Mucosa of stomach (tissue), 1 donor: ENCODE measurements at regions not wholly inside any gene's neighbourhood (a gene's known extent, or its start where the extent isn't known, plus 50 kb on each side); places are given as distances from the start of the nearest gene placed in this dataset.

Experiments used
- H3K27me3 ChIP-seq: one replicate; pipeline ENCODE4 v1.7.0; 2013; ENCODE audit warnings: mild to moderate bottlenecking, low read length; ENCODE audit not compliant: control insufficient read depth, insufficient read depth
- H3K36me3 ChIP-seq: one replicate; pipeline ENCODE4 v1.7.0; 2013; ENCODE audit warnings: low read length; ENCODE audit not compliant: control insufficient read depth, insufficient read depth
- H3K4me1 ChIP-seq: one replicate; pipeline ENCODE4 v1.7.0; 2013; ENCODE audit warnings: mild to moderate bottlenecking, low read length; ENCODE audit not compliant: control insufficient read depth, insufficient read depth
- H3K4me3 ChIP-seq: one replicate; pipeline ENCODE4 v1.7.0; 2013; ENCODE audit warnings: low read length
- H3K9ac ChIP-seq: one replicate; pipeline ENCODE4 v1.7.0; 2013; ENCODE audit warnings: mild to moderate bottlenecking, low read length, moderate library complexity
- H3K9me3 ChIP-seq: one replicate; pipeline ENCODE4 v1.7.0; 2013; ENCODE audit warnings: mild to moderate bottlenecking, low read length, moderate library complexity; ENCODE audit not compliant: control insufficient read depth
- donor health status: Pancreatic carcinoma.

DNA sequence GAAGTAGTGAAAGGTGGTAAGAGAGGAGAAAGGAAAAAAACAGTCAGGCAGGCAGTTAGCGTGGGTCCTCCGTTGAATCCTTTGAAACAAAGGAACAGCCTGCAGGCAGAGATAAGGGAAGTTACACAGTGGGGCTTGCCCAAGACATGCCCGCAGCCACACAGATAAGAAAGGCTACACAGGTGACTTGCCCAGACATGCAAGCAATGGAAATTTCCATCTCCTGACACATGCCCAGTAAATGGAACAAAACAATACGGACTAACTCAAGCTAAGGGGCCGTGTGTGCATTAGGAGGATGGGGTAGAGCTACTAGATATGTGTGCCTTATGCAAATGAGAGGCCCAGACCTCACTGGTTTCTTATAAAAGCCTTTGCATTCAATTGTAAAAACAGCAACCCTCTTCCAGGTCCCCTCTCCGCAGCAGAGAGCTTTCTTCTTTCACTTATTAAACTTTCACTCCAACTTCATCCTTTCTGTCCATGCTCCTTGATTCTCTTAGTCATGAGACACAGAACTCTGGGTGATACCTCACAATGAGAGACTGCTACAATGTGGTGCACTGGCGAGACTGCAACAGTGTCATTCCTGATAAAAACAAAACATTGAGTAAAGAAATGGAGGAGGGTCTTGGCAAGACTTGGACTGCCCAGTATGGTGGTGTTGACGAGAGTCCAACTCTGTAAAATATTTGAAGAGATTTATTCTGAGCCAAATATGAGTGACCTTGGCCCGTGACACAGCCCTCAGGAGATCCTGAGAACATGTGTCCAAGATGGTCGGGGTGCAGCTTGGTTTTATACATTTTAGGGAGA is 997.4 kb upstream of the PRKX start:
- no peak overlapping the region for H3K4me3 ChIP-seq
- no peaks in the 10 kb centered on the region for H3K9me3 ChIP-seq
- no peaks in the 10 kb centered on the region for H3K36me3 ChIP-seq
- no peaks in the 10 kb centered on the region for H3K27me3 ChIP-seq
- no peak overlapping the region for H3K9ac ChIP-seq
- peaks cover 15% of the 10 kb centered on the region for H3K4me1 ChIP-seq

DNA sequence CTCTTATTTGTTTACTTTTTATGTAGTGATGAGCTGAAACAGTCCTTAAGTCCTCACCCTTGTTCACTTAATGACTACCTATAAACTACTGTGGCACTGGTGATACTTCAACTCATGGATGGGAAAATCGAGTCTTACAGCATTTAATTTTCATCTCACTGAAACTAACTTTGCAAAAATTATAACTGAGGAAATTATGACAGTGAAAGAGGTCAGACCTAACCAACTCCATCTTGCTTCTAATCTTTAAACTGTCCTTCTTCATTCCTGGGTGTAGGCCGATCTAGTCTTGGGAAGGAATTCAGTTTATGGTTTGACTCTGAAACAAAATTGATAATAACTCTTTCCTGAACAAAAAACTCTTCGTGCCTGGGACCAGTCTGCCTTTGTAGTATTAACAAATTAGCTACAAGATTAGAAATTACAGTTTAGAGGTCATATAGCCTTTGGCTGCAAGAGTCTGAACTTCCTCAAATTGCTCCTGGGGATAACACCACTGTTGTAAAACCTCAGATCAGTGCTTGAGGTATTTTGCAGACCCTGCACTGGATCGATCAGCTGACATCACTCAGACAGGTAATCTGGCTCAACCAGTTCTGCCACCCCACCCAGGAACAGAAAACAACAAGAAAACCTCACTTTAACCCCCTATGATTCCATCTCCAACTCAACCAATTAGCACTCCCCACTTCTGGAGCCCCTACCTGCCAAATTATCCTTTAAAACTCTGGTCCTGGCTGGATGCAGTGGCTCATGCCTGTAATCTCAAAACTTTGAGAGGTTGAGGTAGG is 995.7 kb upstream of the PRKX start:
- H3K4me3 ChIP-seq, result no peak overlapping the region
- H3K36me3 ChIP-seq, result no peaks in the 10 kb centered on the region
- no peaks in the 10 kb centered on the region for H3K9me3 ChIP-seq
- H3K9ac ChIP-seq, result no peak overlapping the region
- peaks cover 15% of the 10 kb centered on the region for H3K4me1 ChIP-seq
- H3K27me3 ChIP-seq, result no peaks in the 10 kb centered on the region

DNA sequence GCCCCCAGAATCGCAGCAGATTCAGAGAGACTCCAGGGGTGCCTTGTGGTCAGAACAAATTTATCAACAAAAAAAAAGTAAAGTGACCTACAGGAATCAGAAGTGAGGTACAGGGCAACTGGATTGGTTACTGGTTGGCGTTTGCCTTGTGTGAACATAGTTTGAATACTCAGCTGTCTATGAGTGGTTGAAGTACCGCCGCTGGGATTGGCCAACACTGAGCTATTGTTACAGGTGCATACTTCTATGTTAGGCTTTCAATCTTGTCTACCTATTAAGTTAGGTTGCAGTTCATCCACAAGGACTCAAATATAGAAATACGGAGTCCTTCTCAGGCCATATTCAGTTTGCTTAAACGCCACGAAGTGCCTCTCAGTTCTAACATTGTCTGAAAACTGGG is 993.5 kb upstream of the PRKX start:
- no peaks in the 10 kb centered on the region for H3K36me3 ChIP-seq
- no peak overlapping the region for H3K4me3 ChIP-seq
- H3K9me3 ChIP-seq, result no peaks in the 10 kb centered on the region
- no peaks in the 10 kb centered on the region for H3K27me3 ChIP-seq
- H3K4me1 ChIP-seq, result peaks cover 15% of the 10 kb centered on the region
- H3K9ac ChIP-seq, result no peak overlapping the region

DNA sequence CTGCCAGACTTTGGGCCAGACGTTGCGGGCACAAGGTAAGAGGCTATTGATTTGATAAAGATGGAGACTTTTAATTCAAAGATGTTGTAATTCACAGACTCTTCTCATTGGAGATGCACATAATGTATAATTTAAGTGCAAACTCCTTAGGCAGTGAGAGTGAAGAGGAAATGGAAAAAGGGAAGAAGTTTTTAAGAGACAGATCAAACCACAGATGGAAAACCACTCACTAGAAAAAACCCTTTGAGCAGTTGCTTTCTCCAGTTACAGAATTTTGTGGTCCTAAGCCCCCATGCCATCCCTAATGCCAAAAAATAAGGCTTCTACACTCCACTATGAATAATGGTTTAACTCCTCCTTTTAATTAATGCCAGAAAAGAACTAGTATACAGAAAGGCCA is 977.1 kb upstream of the PRKX start:
- H3K9me3 ChIP-seq, result no peaks in the 10 kb centered on the region
- H3K9ac ChIP-seq, result no peak overlapping the region
- no peaks in the 10 kb centered on the region for H3K36me3 ChIP-seq
- H3K4me3 ChIP-seq, result no peak overlapping the region
- H3K4me1 ChIP-seq, result no peaks in the 10 kb centered on the region
- H3K27me3 ChIP-seq, result no peaks in the 10 kb centered on the region

DNA sequence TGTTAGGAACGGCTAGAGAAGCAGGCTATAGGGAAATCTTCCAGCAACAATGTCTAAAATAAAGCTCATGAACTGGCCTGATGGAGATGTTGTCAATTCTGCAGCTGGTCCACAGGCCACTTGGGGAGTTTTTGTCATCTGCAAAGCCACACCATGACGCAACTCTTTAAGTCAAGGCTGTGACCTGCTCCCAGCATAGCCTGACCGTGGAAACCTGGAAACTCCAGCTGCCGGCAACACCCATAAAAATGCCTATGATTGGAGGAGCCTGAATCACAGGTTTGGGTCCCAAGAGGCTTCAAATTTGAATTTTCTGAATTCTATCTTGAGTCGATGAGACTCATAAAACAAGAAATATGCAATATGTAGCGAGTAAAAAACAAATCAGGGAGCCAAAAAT is 969.2 kb upstream of the PRKX start:
- no peaks in the 10 kb centered on the region for H3K9me3 ChIP-seq
- no peak overlapping the region for H3K4me3 ChIP-seq
- no peaks in the 10 kb centered on the region for H3K36me3 ChIP-seq
- no peaks in the 10 kb centered on the region for H3K4me1 ChIP-seq
- H3K9ac ChIP-seq, result no peak overlapping the region
- H3K27me3 ChIP-seq, result no peaks in the 10 kb centered on the region

DNA sequence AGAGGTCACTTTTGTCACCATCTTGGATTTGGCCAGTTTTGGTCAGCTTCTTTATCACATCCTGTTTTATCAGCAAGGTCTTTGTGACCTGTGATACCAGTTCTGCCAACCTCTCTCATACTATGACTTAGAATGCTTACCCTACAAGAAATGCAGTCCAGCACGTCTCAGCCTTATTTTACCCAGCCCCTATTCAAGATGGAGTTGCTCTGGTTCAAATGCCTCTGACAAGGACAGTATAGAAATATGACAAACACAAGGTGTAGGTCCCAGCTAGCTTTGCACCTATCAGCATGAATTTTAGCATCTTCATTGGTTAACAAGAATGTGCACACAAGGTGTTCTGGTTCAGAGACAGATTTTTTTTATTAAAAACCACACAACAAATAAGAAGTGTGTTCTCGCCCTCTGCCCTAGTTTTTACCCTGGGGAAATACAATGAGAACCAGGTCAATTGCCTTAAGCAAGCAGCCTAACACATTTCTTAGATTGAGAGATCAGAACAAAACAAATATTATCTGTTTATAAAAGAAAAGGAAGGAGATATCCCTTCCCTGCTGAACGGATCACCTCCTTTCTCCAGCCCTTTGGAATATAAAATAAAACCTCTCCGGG is 962.3 kb upstream of the PRKX start:
- H3K9ac ChIP-seq, result no peak overlapping the region
- no peaks in the 10 kb centered on the region for H3K36me3 ChIP-seq
- H3K4me3 ChIP-seq, result no peak overlapping the region
- no peaks in the 10 kb centered on the region for H3K9me3 ChIP-seq
- peaks cover 10% of the 10 kb centered on the region for H3K4me1 ChIP-seq
- no peaks in the 10 kb centered on the region for H3K27me3 ChIP-seq

DNA sequence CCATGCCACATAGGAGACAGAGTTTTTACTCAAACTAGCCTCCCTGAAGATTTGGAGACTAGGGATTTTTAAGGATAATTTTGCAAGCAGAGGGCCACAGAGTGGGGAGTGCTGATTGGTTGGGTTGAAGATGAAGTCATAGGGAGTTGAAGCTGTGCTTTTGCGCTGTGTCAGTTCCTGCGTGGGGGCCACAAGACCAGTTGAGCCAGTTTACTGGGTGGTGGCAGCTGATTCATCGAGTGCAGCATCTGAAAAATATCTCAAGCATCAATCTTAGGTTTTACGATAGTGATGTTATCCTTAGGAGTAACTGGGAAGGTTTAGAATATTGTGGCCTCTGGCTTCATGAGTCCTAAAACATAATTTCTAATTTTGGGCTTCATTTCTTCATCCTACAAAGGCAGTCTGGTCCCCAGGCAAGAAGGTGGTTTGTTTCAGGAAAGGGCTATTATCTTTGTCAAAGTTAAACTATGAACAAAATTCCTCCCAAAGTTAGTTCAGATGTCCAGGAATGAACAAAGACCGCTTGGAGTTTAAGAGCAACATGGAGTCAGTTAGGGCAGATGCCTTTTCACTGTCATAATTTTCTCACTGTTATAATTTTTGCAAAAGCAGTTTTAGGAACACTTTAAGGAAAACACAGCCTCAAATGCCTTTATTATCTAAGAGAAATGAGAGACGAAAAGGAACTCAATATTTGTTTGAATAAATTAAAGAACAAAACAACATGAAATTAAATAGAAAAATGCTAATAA is 960.8 kb upstream of the PRKX start:
- H3K4me1 ChIP-seq, result peaks cover 10% of the 10 kb centered on the region

DNA sequence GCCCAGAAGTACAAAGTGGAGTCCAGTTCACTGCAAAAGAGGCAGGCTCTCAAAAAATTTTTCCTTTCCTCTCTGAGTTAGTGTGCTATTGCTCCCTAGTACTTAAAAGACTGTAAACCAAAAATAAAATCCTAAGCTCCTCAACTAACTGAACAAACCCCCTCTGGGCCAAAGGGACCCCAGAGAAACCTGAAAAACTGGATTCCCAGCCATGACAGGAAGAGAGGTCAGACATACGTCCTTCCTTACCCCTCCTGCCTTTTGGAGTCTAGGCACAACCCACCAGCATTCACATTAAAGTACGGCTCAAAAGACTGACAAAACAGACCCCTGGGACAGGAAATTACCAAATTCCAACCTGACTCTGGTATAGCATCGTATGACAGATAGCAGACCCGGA is 957.9 kb upstream of the PRKX start:
- peaks cover 10% of the 10 kb centered on the region for H3K4me1 ChIP-seq
- no peak overlapping the region for H3K9ac ChIP-seq
- no peaks in the 10 kb centered on the region for H3K27me3 ChIP-seq
- no peaks in the 10 kb centered on the region for H3K9me3 ChIP-seq
- no peaks in the 10 kb centered on the region for H3K36me3 ChIP-seq
- H3K4me3 ChIP-seq, result no peak overlapping the region

More for the DNA sequence above, 960.8 kb upstream of the PRKX start:
- Histone ChIP-seq H3K9me3 (no peaks in the 10 kb centered on the region), H3K36me3 (no peaks in the 10 kb centered on the region), H3K4me3 (no peak overlapping the region), H3K9ac (no peak overlapping the region), H3K27me3 (no peaks in the 10 kb centered on the region)

DNA sequence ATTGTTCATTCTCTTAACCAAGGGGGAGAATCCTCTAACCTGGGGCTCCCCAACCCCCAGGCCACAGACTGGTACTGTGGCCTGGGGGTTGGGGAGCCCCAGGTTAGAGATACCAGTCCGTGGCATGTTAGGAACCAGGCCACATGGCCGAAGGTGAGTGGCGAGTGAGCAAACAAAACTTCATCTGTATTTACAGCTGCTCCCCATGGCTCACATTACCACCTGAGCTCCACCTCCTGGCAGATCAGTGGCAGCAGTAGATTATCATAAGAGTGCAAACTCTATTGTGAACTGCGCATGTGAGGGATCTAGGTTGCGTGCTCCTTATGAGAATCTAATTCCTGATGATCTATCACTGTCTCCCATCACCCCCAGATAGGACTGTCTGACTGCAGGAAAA is 957.2 kb upstream of the PRKX start:
- Histone ChIP-seq H3K4me1 (peaks cover 3% of the 10 kb centered on the region), H3K36me3 (no peaks in the 10 kb centered on the region), H3K9me3 (no peaks in the 10 kb centered on the region), H3K27me3 (no peaks in the 10 kb centered on the region), H3K9ac (no peak overlapping the region), H3K4me3 (no peak overlapping the region)

DNA sequence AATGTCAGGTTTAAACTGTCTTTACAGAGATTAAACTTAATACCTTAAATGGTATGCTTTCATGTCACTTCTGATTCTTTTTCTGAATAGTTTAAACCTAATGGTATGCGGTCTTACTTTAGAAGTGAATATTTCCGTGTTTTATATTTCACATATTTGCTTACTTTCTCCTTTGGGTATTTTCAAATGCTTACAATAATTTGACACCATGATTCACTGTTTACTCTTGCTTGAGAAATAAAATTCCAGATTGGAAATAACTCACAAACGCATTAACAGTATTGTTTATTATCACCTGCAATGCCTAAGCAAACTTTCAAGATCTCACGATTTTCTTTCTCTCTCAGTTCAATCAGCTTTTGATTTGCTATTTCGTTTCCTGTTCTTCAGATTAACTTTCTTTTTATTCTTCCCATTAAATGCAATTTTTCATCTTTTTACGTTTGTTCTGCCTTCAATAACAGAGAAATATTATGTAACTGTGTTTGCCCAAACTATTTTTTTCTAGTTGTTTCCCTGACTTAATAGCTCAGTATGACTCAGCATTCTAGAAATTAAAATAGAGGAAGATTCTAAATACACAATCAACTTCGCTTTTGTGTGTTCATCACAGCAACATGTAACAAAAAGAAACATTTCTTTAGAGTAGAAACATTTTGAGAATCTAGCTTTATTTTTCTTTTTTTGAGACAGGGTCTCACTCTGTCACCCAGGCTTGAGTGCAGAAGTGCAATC is 955.5 kb upstream of the PRKX start:
- no peaks in the 10 kb centered on the region for H3K9me3 ChIP-seq
- H3K36me3 ChIP-seq, result no peaks in the 10 kb centered on the region
- no peaks in the 10 kb centered on the region for H3K27me3 ChIP-seq
- H3K9ac ChIP-seq, result no peak overlapping the region
- no peaks in the 10 kb centered on the region for H3K4me1 ChIP-seq
- H3K4me3 ChIP-seq, result no peak overlapping the region

DNA sequence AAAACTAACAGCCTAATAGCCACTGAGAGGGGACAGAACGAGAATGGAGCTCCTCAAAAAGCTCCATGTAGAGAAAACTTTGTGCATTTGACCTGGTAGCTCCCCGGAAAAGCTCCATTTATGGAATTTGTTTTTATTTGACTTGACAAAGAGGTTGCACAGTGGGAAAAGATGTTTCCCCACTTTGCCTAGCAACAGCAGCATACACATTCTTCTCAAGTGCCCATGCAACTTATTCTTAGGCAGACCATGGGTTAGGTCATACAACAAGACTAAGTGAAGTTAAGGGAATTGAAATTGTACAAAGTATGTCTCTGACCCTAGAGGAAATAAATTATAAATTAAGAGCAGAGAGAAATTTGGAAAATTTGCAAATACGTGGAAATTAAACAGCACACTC is 949.6 kb upstream of the PRKX start:
- H3K36me3 ChIP-seq, result no peaks in the 10 kb centered on the region
- no peaks in the 10 kb centered on the region for H3K9me3 ChIP-seq
- no peak overlapping the region for H3K9ac ChIP-seq
- no peaks in the 10 kb centered on the region for H3K4me1 ChIP-seq
- no peaks in the 10 kb centered on the region for H3K27me3 ChIP-seq
- no peak overlapping the region for H3K4me3 ChIP-seq
